GM21717 (cell line): ENCODE measurements at regions not wholly inside any gene's neighbourhood (a gene's known extent, or its start where the extent isn't known, plus 50 kb on each side); places are given as distances from the start of the nearest gene placed in this dataset.
A peak's percentile ranks its signal among the peaks of the same experiment; 100 is the strongest.

Experiments
- ATAC-seq: cut with Tn5 transposase; IDR thresholded peaks from one replicate; pipeline ENCODE4 v1.9.1; 2021; ENCODE audit warnings: mild to moderate bottlenecking, moderate library complexity; ENCODE audit not compliant: unreplicated experiment

GRCh38 chr12:24111616-24112015 is 162.1 kb upstream of the SOX5 start:
- no peak for ATAC-seq

- no peak for ATAC-seq
Observed at GRCh38 chr12:24111086-24111485, 161.6 kb upstream of the SOX5 start.

GRCh38 chr12:24109381-24110039 is 160.0 kb upstream of the SOX5 start:
- peak; percentile 88 for ATAC-seq

DNA sequence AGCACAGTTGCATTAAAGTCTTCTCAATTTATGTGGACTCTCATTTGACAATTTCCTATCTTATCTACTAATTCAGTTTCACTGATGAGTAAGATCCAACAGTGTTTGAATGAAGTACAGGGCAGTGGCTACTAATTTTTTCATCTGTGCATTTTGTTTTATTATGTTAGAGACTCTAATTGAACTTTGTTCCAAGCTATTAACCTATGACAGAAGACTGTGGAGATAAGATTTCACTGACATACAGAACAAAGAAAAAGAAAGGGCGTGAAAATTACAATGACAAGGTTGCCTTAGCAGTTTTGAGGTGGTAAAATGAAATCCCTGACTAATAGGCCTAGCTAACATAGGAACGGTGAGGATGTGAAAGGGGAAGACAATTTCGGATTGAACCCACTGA is 153.2 kb upstream of the SOX5 start:
- no peak for ATAC-seq

DNA sequence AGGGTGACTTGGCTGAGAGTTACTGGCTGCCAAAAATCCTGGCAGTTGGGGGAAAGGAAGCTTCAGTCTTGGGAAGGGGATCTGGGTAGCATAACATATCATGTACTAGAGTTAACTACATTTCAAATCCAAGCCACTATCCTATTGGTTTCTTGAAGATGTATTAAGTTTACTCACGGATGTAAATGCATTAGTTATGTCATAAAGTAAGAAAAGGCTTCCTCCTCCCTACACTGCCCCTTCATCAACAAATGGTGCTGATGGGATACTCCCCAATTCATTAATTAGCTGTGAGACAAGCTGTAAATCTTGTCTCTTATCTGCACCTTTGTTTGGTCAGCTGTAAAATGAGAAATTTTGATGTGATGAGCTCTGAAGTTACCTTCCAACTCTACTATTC is 150.1 kb upstream of the SOX5 start:
- ATAC-seq = no peak

- ATAC-seq = no peak
Observed at GRCh38 chr12:24095245-24095644, 145.8 kb upstream of the SOX5 start.

- ATAC-seq = no peak
Observed at GRCh38 chr12:24089510-24089890, 140.0 kb upstream of the SOX5 start.

DNA sequence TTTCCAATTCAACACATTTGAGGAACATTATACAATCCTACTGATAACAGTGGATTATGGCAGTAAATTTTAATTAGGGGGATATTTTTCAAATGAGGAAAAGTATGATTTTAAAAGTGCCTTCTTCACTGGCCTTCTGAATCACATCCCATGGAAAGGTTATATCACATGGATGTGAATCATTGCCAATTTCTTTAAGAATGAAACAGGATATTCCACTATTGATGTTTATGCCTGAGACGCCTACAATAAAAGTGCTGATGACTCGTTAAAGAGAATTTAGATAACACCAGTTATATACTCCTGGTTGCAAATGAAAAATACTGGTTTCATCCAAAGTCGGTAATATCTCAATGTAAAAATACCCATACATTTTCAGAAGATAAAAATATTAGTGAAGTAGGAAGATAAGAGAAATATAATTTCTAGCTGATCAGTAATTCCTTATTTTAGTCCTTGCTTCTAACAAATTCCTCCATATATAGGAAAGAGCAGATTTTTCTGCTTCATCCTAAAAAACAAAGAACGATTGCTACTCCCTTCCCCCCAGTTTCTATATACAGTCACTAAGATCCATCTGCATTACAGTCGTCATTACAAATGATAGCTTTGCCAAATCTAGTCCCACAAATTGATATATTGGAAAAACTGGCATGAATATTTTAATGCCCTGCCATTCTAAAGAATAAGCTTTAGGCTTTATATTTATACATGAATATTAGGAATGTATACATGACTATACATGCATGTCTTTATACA is 139.5 kb upstream of the SOX5 start:
- ATAC-seq = no peak

- ATAC-seq = no peak
Observed at GRCh38 chr12:24087294-24087693, 137.8 kb upstream of the SOX5 start.

GRCh38 chr12:24084800-24085199 is 135.3 kb upstream of the SOX5 start:
- ATAC-seq = no peak

DNA sequence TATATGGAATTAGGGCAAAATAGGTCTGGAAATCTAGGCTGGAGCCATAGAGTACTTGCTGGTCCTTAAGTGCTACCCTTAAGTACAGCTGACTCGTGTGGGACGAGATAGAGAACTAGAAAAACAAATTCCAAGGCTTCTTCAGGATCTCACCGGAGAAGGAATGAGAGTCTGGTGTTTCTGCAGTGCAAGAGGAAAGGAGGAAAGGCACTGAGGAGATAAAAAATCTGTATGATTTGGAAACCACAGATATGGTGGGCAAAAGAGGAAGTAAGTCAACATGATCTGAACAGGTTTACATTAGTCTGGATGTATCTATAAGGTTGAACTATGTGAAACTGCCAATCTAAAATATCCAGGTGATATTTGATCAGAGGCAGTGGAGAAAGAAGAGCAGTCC is 134.4 kb upstream of the SOX5 start:
- no peak for ATAC-seq

DNA sequence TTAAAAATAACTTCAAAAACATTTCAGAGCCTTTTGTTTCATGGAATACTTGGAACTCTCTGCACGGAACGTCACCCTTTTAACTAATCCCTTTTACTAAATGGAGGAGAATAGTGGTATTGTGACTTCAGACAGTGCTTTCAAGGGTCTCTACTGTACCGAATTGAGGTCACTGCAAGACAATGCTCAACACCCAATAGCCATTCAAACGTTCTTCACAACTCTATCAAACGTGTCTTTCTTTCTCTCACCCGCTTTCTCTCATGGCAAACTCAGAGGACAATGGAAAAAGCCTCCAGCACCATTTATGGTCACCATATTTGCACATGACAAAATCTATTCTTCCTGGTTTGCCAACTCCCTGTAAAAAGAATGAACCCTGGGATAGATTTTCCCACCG is 132.1 kb upstream of the SOX5 start:
- ATAC-seq = no peak

GRCh38 chr12:24081092-24081529 is 131.6 kb upstream of the SOX5 start:
- no peak for ATAC-seq

- no peak for ATAC-seq
Observed at GRCh38 chr12:24080465-24080864, 131.0 kb upstream of the SOX5 start.

DNA sequence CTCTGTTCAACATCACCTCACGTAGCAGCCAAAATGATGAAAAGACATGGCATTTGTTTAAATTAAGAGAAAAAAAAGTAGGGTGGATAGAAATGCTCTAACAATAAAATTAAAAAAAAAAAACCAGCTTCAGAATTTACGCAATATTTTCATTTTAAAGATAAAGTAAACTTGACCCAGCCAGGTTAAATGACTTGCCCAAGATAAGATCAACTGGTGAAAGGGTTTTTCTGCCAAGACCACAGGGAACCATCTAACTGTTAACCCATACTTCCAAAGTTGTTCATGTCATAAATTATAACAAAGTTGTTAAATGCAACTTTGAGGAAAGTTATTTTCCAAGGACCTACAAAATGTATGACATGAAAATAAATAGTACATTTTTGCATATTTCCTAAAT is 129.6 kb upstream of the SOX5 start:
- ATAC-seq = no peak

DNA sequence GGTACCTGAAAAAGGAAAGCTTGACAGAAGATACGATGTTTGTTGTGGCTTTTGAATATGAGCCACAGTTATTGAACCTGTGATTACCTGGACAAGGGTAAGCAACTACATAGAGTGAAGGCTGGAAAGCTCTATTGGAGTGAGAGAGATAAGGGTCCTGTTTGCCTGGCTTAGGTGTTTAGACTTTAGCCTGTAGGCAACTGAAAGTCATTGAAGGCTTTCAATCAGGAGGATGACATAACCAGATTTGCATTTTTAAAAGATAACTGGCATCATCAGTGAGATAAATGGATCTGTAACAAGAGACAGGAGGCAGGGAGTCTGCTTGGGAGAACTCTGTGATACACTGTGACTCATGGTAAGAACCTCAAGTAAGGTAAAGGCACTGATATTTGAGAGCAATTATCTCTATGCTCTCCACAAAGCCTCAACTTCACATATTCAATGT is 128.9 kb upstream of the SOX5 start:
- no peak for ATAC-seq

DNA sequence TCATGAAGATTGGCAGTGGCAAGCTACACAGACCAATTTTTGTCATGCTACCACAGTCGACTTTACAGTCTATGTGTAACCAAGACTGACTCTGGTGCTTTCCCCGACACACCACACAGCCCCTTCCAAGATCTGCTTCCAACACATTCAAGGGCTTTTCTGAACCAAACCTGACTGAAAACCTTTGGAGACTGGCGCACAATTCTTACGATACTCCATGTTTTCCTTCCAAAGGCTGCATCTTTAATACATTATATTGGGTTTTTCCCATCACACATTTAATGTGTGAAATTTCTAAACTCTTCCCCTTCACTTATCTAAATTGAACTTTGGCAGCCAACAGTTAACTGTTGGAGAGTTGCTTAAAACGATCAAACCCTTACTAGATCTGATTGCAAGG is 127.7 kb upstream of the SOX5 start:
- no peak for ATAC-seq

GRCh38 chr12:24075650-24076049 is 126.2 kb upstream of the SOX5 start:
- ATAC-seq = no peak

DNA sequence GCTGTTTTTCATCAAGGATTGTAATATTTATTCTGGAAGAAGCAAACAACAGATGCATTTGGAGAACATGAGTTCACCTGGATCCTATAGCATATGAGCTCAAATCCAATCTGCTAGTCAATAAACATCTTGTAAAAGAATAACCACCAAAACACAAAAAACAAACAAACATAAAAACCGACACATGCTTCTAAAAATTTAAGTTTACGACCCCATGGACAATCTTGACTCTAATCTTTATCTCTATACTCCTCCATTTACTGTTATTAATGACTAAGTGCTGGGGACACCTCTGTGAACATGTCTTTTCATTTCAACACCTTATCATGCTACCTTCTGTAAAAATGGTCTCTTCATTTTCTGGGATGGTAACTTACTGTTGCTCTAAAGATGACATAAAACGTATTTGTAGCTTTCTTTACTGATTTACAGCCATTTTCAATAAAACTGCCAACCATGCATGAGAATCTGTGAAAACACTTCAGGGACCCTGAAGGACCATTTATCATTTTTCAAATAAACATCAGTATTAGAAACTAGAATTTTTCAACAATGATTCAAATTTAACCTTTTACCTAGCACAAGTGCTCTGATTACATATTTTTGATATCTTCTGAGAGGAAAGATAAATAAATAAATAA is 123.8 kb upstream of the SOX5 start:
- no peak for ATAC-seq

DNA sequence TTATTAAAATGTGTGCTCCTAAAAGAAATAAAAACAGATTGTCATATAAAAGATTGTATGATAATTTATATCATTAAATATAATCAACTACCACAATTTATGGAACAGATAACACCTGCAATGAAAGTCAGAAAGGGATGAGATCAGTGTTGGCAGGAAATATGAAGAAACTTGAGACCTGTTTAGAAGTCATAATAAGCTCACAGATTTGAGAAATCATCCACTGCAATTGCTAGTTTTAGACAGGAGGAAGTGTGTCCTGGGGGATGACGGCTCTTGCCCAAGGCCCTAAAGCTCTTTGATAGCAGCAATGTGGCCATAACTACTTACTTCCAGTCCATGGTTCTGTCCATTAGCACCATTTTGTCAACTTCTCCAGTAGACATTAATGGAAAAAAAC is 122.8 kb upstream of the SOX5 start:
- ATAC-seq = no peak

DNA sequence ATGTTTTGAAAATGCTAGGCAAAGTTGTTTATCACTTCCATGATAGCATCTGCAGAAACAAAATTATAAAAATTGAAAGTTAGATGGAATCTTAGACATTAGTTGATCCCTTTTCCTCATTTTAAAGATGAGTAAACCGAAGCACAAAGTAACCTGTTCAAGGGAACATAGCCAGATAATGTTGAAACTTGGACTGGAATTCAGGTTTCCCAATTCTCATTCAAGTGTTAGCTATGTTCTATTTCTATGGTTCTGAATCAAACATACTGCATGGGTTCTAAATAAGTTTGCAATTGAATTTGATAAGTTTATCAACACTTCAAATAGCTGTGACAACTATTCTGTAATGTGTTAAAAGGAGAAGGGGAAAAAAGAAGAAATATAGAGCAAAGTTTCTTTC is 122.4 kb upstream of the SOX5 start:
- ATAC-seq = no peak
